IMR-90 (cell line): ENCODE measurements at regions not wholly inside any gene's neighbourhood (a gene's known extent, or its start where the extent isn't known, plus 50 kb on each side); places are given as distances from the start of the nearest gene placed in this dataset.

Experiments used
- ATAC-seq: fragments of 200-7000 bp; cut with Tn5 transposase; 2 replicates; pipeline ENCODE4 v1.9.1; 2020; ENCODE audit warnings: low read depth, mild to moderate bottlenecking, moderate library complexity
- BruUV-seq: library from RNA; stranded (reverse); fragments of 400-500 nt; replicated peaks from 2 replicates; lab custom pipeline; 2021; lab: Mats Ljungman, UMichigan
- CTCF ChIA-PET: fragments of 300-600 bp; formaldehyde crosslinking; extraction: SDS; loops from one replicate; lab custom pipeline; 2021; ENCODE audit warnings: antibody characterized with exemption; lab: Yijun Ruan, JAX
- POLR2A ChIA-PET: fragments of 300-600 bp; sonication (Branson Sonifier 250); formaldehyde crosslinking; loops from one replicate; lab custom pipeline; 2022; ENCODE audit warnings: antibody characterized with exemption; ENCODE audit not compliant: unreplicated experiment; lab: Charles Lee
- DNase-seq: peaks from one replicate; pipeline ENCODE4 v3.0.0; 2013
- H2AFZ ChIP-seq: replicated peaks from 2 replicates; pipeline ENCODE3; 2013; ENCODE audit warnings: low read length, mild to moderate bottlenecking; ENCODE audit not compliant: poor library complexity
- H2AK5ac ChIP-seq: 2 replicates; pipeline ENCODE4 v1.6.1; 2013; ENCODE audit warnings: low read depth, low read length, inconsistent platforms
- H2AK9ac ChIP-seq: replicated peaks from 2 replicates; pipeline ENCODE3; 2013; ENCODE audit warnings: mild to moderate bottlenecking, low read depth, low read length, moderate library complexity; ENCODE audit not compliant: poor library complexity
- H2BK120ac ChIP-seq: 2 replicates; pipeline ENCODE4 v1.6.1; 2013; ENCODE audit warnings: low read depth, low read length, inconsistent platforms
- H2BK15ac ChIP-seq: 3 replicates; pipeline ENCODE4 v1.6.1; 2013; ENCODE audit warnings: low read depth, low read length, inconsistent platforms
- H2BK20ac ChIP-seq: 2 replicates; pipeline ENCODE4 v1.6.1; 2013; ENCODE audit warnings: low read depth, mild to moderate bottlenecking, inconsistent platforms, low read length, moderate library complexity
- H2BK5ac ChIP-seq: 2 replicates; pipeline ENCODE4 v1.6.1; 2013; ENCODE audit warnings: mild to moderate bottlenecking, low read depth, low read length, inconsistent platforms; ENCODE audit not compliant: poor library complexity, severe bottlenecking
- H3K14ac ChIP-seq: replicated peaks from 2 replicates; pipeline ENCODE4 v1.6.1; 2013; ENCODE audit warnings: low read depth, low read length, inconsistent platforms
- H3K18ac ChIP-seq: 2 replicates; pipeline ENCODE4 v1.6.1; 2013; ENCODE audit warnings: low read depth, low read length, control low read depth
- H3K23ac ChIP-seq: 2 replicates; pipeline ENCODE4 v1.6.1; 2013; ENCODE audit warnings: low read depth, low read length, inconsistent platforms
- H3K27ac ChIP-seq: 2 replicates; pipeline ENCODE4 v1.5.1; 2013; ENCODE audit warnings: mild to moderate bottlenecking, control low read depth, low read length; ENCODE audit not compliant: insufficient read depth
- H3K27me3 ChIP-seq: 2 replicates; pipeline ENCODE4 v1.6.1; 2013; ENCODE audit warnings: low read length; ENCODE audit not compliant: control insufficient read depth, insufficient read depth
- H3K36me3 ChIP-seq: 2 replicates; pipeline ENCODE4 v1.6.1; 2013; ENCODE audit warnings: low read length, mixed read lengths; ENCODE audit not compliant: control insufficient read depth, insufficient read depth
- H3K4ac ChIP-seq: 2 replicates; pipeline ENCODE4 v1.6.1; 2013; ENCODE audit warnings: low read depth, low read length, inconsistent platforms
- H3K4me1 ChIP-seq: 2 replicates; pipeline ENCODE4 v1.6.1; 2013; ENCODE audit warnings: low read length, mixed read lengths; ENCODE audit not compliant: control insufficient read depth, insufficient read depth
- H3K4me2 ChIP-seq: 2 replicates; pipeline ENCODE4 v1.6.1; 2013; ENCODE audit warnings: low read depth, mild to moderate bottlenecking, control low read depth, low read length, moderate library complexity
- H3K4me3 ChIP-seq: 2 replicates; pipeline ENCODE4 v1.5.1; 2013; ENCODE audit warnings: low read depth, mild to moderate bottlenecking, control low read depth, low read length, moderate library complexity; ENCODE audit not compliant: insufficient read depth
- H3K56ac ChIP-seq: 2 replicates; pipeline ENCODE4 v1.6.1; 2013; ENCODE audit warnings: low read length, inconsistent platforms; ENCODE audit not compliant: insufficient read depth; ENCODE audit errors: extremely low read depth
- H3K79me1 ChIP-seq, 2 experiments: 2 replicates each; pipeline ENCODE4 v1.6.1; 2013; ENCODE audit warnings: low read length in 2 of 2, inconsistent platforms in 1 of 2, low read depth in 1 of 2
- H3K9ac ChIP-seq: 2 replicates; pipeline ENCODE4 v1.6.1; 2013; ENCODE audit warnings: low read depth, low read length, control low read depth
- H3K9me1 ChIP-seq: 2 replicates; pipeline ENCODE4 v1.6.1; 2013; ENCODE audit warnings: low read length, inconsistent platforms; ENCODE audit not compliant: insufficient read depth
- H3K9me3 ChIP-seq: 2 replicates; pipeline ENCODE4 v1.6.1; 2013; ENCODE audit warnings: low read length; ENCODE audit not compliant: control insufficient read depth, insufficient read depth
- H4K20me1 ChIP-seq: 2 replicates; pipeline ENCODE4 v1.6.1; 2013; ENCODE audit warnings: low read length, inconsistent platforms; ENCODE audit not compliant: insufficient read depth
- H4K5ac ChIP-seq: 2 replicates; pipeline ENCODE4 v1.6.1; 2013; ENCODE audit warnings: mild to moderate bottlenecking, low read depth, low read length, control low read depth
- H4K8ac ChIP-seq, 2 experiments: 2 replicates each; pipeline ENCODE4 v1.6.1; 2013; ENCODE audit warnings: low read depth in 2 of 2, low read length in 2 of 2, control low read depth in 1 of 2, inconsistent platforms in 1 of 2
- H4K91ac ChIP-seq: 2 replicates; pipeline ENCODE4 v1.6.1; 2013; ENCODE audit warnings: low read depth, low read length, inconsistent platforms; ENCODE audit not compliant: insufficient read depth
- BHLHE40 ChIP-seq: fragments of 150-350 bp; IDR thresholded peaks from 2 replicates; pipeline ENCODE4 v1.6.1; 2016; ENCODE audit warnings: mild to moderate bottlenecking, low read depth, low read length
- CEBPB ChIP-seq: IDR thresholded peaks from 2 replicates; pipeline ENCODE4 v1.6.1; 2012; ENCODE audit warnings: low read depth, low read length, improper control_type of control experiment
- CTCF ChIP-seq: conservative IDR thresholded peaks from 2 replicates; pipeline ENCODE4 v1.5.1; 2012; ENCODE audit warnings: mild to moderate bottlenecking, low read depth, low read length, improper control_type of control experiment
- POLR2A ChIP-seq: IDR thresholded peaks from 2 replicates; pipeline ENCODE4 v1.6.1; 2012; ENCODE audit warnings: mild to moderate bottlenecking, low read depth, low read length
- dilution Hi-C: fragments of 300-500 bp; cut with HindIII; formaldehyde crosslinking; loops from one replicate; pipeline ENCODE4 v1.14.3; 2018; ENCODE audit warnings: low sequenced_read_pairs; ENCODE audit not compliant: unreplicated experiment
- in situ Hi-C: fragments of 300-500 bp; cut with MboI; formaldehyde crosslinking; loops from 3 replicates; pipeline ENCODE4 v1.14.3; 2019; ENCODE audit warnings: low sequenced_read_pairs, inconsistent platforms, mixed read lengths
- intact Hi-C: fragments of 100-400 bp; cut with micrococcal nuclease; formaldehyde crosslinking; loops from 2 replicates; pipeline ENCODE4 v1.10.0; 2022

GRCh38 chrX:27399146-27399456 is 64.0 kb downstream of the PPP4R3C start:
- H3K14ac ChIP-seq, result no peak overlapping the region
- H3K4me3 ChIP-seq, result no peak overlapping the region
- H3K9me1 ChIP-seq, result no peaks in the 10 kb centered on the region
- H3K9ac ChIP-seq, result no peak overlapping the region
- ChIA-PET POLR2A (no interaction called here), CTCF (no interaction called here)
- in situ Hi-C loops (no loop called here), intact Hi-C loops (no loop called here), dilution Hi-C loops (no loop called here)
- H4K5ac ChIP-seq, result no peak overlapping the region
- H3K4me2 ChIP-seq, result no peak overlapping the region
- no peak overlapping the region for H3K56ac ChIP-seq
- H2BK20ac ChIP-seq, result no peak overlapping the region
- no peak overlapping the region for H2AK5ac ChIP-seq
- H4K91ac ChIP-seq, result no peak overlapping the region
- no peak for TF ChIP-seq CEBPB
- TF ChIP-seq CTCF, result no peak
- no peak for TF ChIP-seq BHLHE40
- no peak for TF ChIP-seq POLR2A
- DNase-seq (no peak), ATAC-seq (no peak)
- no peaks in the 10 kb centered on the region for H3K36me3 ChIP-seq
- H3K18ac ChIP-seq, result no peak overlapping the region
- H3K9me3 ChIP-seq, result no peaks in the 10 kb centered on the region
- H3K23ac ChIP-seq, result no peak overlapping the region
- H3K4me1 ChIP-seq, result no peaks in the 10 kb centered on the region
- H4K20me1 ChIP-seq, result no peaks in the 10 kb centered on the region
- no peak overlapping the region for H4K8ac ChIP-seq
- H3K27me3 ChIP-seq, result no peaks in the 10 kb centered on the region
- no peak overlapping the region for H2AFZ ChIP-seq
- no TSS peak for BruUV-seq
- no peak overlapping the region for H3K4ac ChIP-seq
- H3K79me1 ChIP-seq, result no peaks in the 10 kb centered on the region
- no peak overlapping the region for H2BK5ac ChIP-seq
- H2AK9ac ChIP-seq, result no peak overlapping the region
- no peak overlapping the region for H3K27ac ChIP-seq
- H2BK15ac ChIP-seq, result no peak overlapping the region
- H2BK120ac ChIP-seq, result no peak overlapping the region
